ENCODE measurements at regions not wholly inside any gene's neighbourhood (a gene's known extent, or its start where the extent isn't known, plus 50 kb on each side); places are given as distances from the start of the nearest gene placed in this dataset.

DNA sequence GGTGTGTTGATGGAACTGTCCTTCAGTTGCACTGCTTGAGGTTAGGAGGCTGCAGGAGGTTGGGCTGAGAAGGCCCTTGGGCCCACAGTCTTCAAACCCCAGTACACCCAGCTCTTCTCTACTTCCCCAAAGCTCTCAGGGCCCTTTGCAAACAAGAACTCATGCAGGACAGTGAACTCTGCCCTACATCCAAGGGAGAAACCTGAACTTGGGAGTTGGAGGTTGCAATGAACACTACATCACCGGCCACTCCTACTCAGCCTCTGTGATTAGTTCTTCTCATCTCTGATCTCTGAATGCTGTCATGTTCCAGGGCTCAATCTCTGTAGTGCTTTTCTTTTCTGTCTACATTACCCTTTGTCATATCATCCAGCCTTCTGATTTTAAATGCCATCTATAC lies 148.5 kb upstream of the PDE7B start:
- no peaks in the 10 kb centered on the region for H3K9me3 ChIP-seq (replicated peaks; ENCODE audit: insufficient read depth, low read length)
- H3K27ac ChIP-seq (ENCODE audit: low read length): no peak overlapping the region
- no peak overlapping the region for H3K4me3 ChIP-seq (ENCODE audit: low read length)
- H3K4me2 ChIP-seq (ENCODE audit: low read depth, low read length): no peak overlapping the region
- TF ChIP-seq EZH2 (optimal IDR thresholded peaks at IDR 0.05; ENCODE audit: low read depth, low read length) (no peak), EZH2phosphoT487 (IDR thresholded peaks at IDR 0.05; ENCODE audit: low read length) (no peak)
- TF ChIP-seq, protein P1, sequence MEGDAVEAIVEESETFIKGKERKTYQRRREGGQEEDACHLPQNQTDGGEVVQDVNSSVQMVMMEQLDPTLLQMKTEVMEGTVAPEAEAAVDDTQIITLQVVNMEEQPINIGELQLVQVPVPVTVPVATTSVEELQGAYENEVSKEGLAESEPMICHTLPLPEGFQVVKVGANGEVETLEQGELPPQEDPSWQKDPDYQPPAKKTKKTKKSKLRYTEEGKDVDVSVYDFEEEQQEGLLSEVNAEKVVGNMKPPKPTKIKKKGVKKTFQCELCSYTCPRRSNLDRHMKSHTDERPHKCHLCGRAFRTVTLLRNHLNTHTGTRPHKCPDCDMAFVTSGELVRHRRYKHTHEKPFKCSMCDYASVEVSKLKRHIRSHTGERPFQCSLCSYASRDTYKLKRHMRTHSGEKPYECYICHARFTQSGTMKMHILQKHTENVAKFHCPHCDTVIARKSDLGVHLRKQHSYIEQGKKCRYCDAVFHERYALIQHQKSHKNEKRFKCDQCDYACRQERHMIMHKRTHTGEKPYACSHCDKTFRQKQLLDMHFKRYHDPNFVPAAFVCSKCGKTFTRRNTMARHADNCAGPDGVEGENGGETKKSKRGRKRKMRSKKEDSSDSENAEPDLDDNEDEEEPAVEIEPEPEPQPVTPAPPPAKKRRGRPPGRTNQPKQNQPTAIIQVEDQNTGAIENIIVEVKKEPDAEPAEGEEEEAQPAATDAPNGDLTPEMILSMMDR (IDR thresholded peaks at IDR 0.05; ENCODE audit: low read length): no peak
- H4K20me1 ChIP-seq (ENCODE audit: insufficient read depth, low read length): no peaks in the 10 kb centered on the region
- H3K79me2 ChIP-seq (ENCODE audit: low read length): no peaks in the 10 kb centered on the region
- H2AFZ ChIP-seq (ENCODE audit: low read length): no peak overlapping the region
- no peak for DNase-seq
- H3F3A ChIP-seq (ENCODE audit: insufficient read depth, low read length): peaks cover 10% of the 10 kb centered on the region
- no peaks in the 10 kb centered on the region for H3K36me3 ChIP-seq (replicated peaks; ENCODE audit: insufficient read depth, low read length)
- H3K9me2 ChIP-seq (replicated peaks; ENCODE audit: insufficient read depth, low read length): no peaks in the 10 kb centered on the region
- peaks cover 11% of the 10 kb centered on the region for H3K27me3 ChIP-seq (replicated peaks; ENCODE audit: insufficient read depth, low read length)
- no peak overlapping the region for H3K9ac ChIP-seq (ENCODE audit: low read length)
- H3K4me1 ChIP-seq (ENCODE audit: low read length): peaks cover 4% of the 10 kb centered on the region; the same call in 1 of the 2 replicates

DNA sequence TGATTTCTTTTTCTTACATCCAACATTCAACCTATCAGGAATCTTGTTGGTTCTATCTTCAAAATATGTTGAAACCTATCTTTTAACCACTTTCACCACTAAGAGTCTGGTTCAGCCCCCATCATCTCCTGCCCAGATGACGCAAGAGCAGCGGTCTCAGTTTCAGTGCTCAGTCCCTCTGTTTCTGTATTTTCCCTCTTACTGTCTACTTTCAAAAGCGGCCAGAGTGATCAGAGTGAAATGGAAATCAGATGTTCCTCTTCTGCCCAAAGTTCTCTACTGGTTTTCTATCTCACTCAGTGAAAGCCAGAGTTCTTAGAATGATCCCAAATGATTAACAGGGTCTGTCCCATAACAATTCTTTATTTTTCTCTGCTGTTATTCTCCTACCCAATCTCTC lies 147.9 kb upstream of the PDE7B start:
- Histone ChIP-seq H3F3A (ENCODE audit: insufficient read depth, low read length) (peaks cover 10% of the 10 kb centered on the region), H3K27ac (ENCODE audit: low read length) (no peak overlapping the region), H3K79me2 (ENCODE audit: low read length) (no peaks in the 10 kb centered on the region), H3K4me3 (ENCODE audit: low read length) (no peak overlapping the region), H3K9me3 (replicated peaks; ENCODE audit: insufficient read depth, low read length) (no peaks in the 10 kb centered on the region), H3K36me3 (replicated peaks; ENCODE audit: insufficient read depth, low read length) (no peaks in the 10 kb centered on the region), H3K4me1 (ENCODE audit: low read length) (peaks cover 4% of the 10 kb centered on the region; the same call in 1 of the 2 replicates), H3K9ac (ENCODE audit: low read length) (no peak overlapping the region), H3K4me2 (ENCODE audit: low read depth, low read length) (no peak overlapping the region), H3K9me2 (replicated peaks; ENCODE audit: insufficient read depth, low read length) (no peaks in the 10 kb centered on the region), H4K20me1 (ENCODE audit: insufficient read depth, low read length) (no peaks in the 10 kb centered on the region), H3K27me3 (replicated peaks; ENCODE audit: insufficient read depth, low read length) (peaks cover 11% of the 10 kb centered on the region), H2AFZ (ENCODE audit: low read length) (no peak overlapping the region)
- TF ChIP-seq EZH2 (optimal IDR thresholded peaks at IDR 0.05; ENCODE audit: low read depth, low read length) (no peak), EZH2phosphoT487 (IDR thresholded peaks at IDR 0.05; ENCODE audit: low read length) (no peak)
- TF ChIP-seq, protein P1 (IDR thresholded peaks at IDR 0.05; ENCODE audit: low read length): no peak
- peak; percentile 58 for DNase-seq

DNA sequence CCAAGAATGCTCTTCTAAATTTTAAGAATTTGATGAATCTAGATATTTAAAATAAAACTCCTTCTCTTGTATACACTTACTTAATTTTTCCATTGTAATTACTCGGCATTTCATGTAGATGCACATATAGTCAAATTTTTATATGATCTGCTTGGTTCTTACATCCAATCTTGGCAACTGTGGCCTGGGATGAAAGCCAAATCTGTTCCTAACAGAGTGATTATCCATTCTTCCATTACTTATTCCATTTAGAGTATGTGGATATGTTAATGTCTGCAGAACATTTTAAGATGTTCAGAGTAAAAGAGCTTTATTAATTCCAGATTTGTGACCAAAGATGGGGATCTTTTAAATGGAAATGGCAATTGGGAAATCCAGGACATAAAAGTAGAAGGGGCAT lies 144.1 kb upstream of the PDE7B start:
- Histone ChIP-seq H3K27me3 (replicated peaks; ENCODE audit: insufficient read depth, low read length) (0 out of 2 replicates have a peak, but pooled peaks cover 7% of the 10 kb centered on the region), H4K20me1 (ENCODE audit: insufficient read depth, low read length) (no peaks in the 10 kb centered on the region), H3K4me1 (ENCODE audit: low read length) (peaks cover 4% of the 10 kb centered on the region; the same call in 1 of the 2 replicates), H3K27ac (ENCODE audit: low read length) (no peak overlapping the region), H3K9ac (ENCODE audit: low read length) (no peak overlapping the region), H3F3A (ENCODE audit: insufficient read depth, low read length) (peaks cover 10% of the 10 kb centered on the region), H3K9me3 (replicated peaks; ENCODE audit: insufficient read depth, low read length) (no peaks in the 10 kb centered on the region), H3K9me2 (replicated peaks; ENCODE audit: insufficient read depth, low read length) (no peaks in the 10 kb centered on the region), H2AFZ (ENCODE audit: low read length) (no peak overlapping the region), H3K79me2 (ENCODE audit: low read length) (no peaks in the 10 kb centered on the region), H3K36me3 (replicated peaks; ENCODE audit: insufficient read depth, low read length) (no peaks in the 10 kb centered on the region), H3K4me2 (ENCODE audit: low read depth, low read length) (no peak overlapping the region), H3K4me3 (ENCODE audit: low read length) (no peak overlapping the region)
- no peak for DNase-seq
- TF ChIP-seq, protein P1 (IDR thresholded peaks at IDR 0.05; ENCODE audit: low read length): no peak
- no peak for TF ChIP-seq EZH2phosphoT487 (IDR thresholded peaks at IDR 0.05; ENCODE audit: low read length)
- TF ChIP-seq EZH2 (optimal IDR thresholded peaks at IDR 0.05; ENCODE audit: low read depth, low read length): no peak
